NCI-H1436 (cell line): ENCODE measurements at regions not wholly inside any gene's neighbourhood (a gene's known extent, or its start where the extent isn't known, plus 50 kb on each side); places are given as distances from the start of the nearest gene placed in this dataset.
A peak's percentile ranks its signal among the peaks of the same experiment; 100 is the strongest.
"Not testable (repeated sequence)": the region's sequence is repeated elsewhere in the genome, so short reads cannot be mapped to it uniquely, and the experiment has no call there.

ENCODE experiments used
- DNase-seq: peaks from one replicate; lab custom pipeline; 2025; lab: John Stamatoyannopoulos, UW

DNA sequence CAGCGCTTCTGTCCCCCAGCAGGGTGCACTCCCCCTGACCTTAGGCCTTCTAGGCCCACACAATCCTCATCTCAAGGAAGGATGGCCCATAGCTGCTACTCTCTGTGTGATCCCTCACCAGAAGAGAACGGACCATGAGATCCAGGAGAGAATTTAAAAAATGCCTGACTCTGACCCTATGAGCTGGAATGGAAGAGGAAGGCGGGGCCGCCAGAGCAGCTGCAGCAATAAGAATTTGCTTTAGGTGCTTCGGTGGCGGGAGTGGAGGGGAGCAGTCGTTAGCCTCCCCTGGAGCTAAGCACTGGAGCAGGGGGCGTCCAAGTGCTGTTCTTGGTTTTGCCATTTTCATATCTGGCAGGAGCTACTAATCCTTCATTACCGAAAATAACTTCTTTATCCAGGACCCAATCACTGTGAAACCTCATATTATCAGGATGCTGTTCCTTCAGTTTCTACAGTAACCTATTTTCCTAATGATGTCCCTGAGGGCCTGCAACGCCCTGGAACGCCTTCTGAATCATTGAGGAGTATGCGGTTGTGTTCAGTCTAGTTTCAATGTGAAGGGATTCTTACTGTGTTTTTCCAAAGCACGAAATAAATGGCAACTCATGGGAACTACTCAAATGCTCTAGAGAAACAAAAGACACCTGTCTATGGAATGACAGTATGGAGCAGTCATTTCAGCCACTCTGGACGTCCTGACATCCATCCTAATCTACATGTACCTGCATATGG is 105.1 kb upstream of the SIX2 start:
- no peak for DNase-seq

DNA sequence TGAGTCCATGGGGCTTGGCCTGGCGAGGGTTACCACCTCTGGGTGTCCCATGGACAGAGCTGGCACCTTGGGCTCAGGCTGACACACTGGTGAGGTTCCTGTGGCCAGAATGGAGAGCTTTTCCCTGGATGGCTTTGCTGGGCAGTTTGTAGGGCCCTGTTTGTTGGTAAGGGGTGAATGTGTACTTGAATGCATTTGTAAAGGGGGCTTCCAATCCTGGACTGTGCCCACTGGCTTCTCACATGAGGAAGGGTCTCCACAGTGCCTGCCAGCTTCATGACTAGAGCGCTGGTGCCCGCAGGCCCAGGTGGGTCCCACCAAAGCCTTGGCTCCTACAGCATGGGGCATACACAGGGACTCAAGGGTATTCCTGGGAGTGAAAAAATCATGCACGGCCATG is 103.5 kb upstream of the SIX2 start:
- DNase-seq = no peak

DNA sequence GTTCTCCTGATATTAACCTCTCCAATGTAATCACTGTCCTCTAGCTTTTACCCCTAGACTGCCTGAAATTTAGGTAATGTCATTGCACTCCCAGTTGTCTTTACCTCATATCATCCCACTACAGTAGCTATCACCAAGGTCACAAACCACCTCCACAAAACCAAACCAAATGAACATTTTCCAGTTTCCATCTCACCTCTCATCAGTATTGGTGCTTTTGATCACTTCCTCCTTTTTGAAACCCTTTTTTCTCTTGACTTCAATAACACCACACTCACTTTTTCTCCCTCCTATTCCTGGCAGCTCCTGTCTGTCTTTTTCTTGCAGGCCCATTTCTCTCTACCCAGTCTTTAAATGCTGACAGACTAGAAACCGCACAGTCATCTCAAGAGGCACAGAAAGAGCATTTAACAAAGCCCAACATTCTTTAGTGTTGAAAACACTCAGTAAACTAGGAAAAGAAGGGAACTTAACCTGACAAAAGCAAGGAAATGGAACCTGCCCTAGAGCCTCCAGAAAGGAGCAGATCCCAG is 95.9 kb upstream of the SIX2 start:
- no peak for DNase-seq

DNA sequence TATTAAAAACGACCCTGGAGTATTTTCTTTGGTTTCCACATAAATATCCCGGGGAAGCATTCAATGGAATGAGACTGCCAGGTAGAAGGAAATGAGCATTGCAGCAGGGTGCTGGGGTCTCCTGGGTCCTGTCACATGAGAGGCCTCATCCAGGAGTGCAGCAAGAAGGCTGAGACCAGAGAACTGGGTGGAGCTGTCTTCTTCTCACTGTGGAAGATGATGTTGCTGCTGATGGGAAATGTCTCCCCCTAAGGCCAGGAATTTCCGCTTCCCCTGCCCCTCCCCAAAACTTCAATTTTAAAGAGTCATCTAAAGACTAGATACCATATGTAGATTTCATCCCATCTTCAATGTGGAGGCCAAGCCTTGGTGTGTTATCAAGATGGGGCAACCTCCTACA is 95.2 kb upstream of the SIX2 start:
- no peak for DNase-seq

DNA sequence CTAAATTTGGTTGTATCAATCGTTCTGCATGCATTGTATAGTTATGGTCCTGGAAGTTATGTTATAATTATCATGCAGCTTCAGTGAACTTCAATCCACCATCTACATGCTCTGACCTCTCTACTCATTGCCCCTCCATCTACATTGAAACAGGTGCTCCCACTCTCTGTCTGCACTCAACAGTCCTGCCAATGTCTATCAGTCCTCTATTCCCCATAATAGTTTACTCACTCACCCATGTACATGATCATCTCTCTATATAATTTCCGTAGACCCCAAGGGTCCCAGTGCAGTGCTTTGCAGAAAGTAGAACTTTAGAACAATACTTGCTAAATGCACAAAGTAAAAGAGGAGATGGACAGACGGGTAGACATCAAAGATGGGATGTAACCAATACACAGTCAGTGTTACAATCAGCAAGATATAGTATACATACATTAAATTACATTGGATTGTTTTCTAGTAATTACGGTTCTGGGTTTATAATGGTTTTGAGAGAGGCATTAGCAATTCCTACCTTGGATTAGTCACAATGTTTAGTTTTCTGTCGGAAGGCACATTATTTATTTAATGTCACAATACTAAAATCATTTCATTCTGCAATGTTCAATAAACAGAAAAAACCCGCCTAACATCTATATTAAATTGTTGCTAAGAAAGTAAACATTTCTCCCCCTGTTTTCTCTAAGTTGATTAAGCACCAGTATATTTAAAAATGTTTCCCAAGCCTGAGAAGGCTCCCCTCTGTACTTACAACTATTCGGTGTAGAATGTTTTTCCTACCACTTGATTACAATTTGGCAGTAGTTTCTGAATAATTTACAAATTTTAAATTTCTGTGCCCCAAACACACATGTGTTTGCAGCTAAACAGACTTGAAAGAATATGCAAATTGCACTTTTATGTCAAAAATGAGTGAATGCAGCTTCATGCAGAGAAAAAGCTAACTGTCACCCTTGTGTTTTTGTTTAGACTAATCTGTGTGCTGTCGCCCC is 94.4 kb upstream of the SIX2 start:
- DNase-seq = no peak

DNA sequence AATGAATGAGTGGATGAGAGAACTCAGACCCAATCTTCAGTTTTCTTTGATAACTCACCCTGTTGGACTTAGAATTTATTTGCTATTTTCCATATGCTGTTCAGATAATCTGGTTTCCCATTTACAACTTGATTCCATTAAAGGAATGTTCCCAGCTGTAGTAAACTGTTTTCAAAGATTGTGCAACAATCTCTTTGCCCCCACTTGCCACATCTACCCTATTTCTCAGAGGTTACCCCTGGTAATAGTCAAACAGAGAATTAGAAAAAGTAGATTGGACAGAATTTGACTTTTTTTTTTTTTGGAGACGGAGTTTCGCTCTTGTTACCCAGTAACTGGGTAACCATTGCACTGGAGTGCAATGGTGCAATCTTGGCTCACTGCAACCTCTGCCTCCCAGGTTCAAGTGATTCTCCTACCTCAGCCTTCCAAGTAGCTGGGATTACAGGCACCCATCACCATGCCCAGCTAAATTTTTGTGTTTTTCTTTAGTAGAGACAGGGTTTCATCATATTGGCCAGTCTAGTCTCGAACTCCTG is 93.4 kb upstream of the SIX2 start:
- DNase-seq = no peak

DNA sequence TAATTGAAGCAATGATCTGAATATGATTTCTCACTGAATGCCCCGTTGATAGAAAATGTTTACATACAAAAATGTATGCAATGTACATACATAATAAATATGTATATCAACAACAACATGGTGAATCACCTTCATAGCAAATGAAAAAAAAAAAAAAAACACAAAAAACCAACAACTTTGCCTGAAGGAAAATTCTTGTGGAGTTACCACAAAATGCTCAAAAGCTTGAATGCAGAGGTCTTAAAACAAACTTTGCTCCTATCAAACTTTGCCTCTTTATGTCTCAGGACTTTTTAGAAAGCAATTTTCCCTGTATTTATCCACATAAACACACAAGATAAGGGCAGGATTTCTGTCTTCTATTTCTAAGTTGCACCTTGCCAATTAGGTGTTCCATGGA is 92.9 kb upstream of the SIX2 start:
- no peak for DNase-seq

DNA sequence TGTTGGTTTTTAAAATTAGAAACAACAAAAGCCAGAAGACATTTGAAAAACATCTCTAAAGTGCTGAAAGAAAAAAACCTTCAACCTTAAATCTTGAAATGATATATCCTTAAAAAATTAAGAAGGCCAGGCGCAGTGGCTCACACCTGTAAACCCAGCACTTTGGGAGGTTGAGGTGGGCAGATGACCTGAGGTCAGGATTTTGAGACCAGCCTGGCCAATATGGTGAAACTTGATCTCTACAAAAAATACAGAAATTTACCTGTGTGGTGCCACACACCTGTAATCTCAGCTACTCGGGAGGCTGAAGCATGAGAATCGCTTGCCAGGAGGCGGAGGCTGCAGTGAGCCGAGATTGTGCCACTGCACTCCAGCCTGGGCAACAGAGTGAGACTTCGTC is 87.7 kb upstream of the SIX2 start:
- no peak for DNase-seq

DNA sequence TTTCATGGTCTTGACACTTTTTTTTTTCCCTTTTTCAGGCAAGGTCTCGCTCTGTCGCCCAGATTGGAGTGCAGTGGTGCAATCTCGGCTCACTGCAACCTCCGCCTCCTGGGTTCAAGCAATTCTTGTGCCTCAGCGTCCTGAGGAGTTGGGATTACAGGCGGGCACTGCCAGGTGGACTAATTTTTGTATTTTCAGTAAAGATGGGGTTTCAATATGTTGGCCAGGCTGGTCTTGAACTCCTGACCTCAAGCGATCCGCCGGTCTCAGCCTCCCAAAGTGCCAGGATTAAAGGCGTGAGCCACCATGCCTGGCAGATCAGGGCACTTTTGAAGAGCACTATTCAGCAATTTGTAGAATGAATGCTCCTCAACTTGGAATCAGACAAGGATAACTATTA is 86.8 kb upstream of the SIX2 start:
- not testable (repeated sequence) for DNase-seq

DNA sequence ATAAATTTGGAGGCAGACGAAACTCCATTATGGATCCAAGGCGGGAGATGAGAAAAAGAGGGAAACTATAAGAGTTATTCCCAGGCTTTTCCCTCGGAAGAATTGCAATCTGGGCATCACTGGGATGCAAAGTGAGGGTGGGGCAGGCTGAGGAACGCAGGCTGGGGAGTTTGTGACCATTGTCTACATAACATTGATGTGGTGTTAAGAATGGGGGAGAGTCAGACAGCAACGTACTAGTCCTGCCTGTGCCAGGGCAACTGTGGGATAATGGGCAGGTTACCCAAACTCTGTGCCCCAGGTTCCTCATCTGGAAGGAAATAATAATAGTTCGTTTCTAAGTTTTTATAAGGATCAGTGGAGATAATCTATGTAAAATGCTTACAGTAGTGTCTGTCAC is 84.4 kb upstream of the SIX2 start:
- no peak for DNase-seq

DNA sequence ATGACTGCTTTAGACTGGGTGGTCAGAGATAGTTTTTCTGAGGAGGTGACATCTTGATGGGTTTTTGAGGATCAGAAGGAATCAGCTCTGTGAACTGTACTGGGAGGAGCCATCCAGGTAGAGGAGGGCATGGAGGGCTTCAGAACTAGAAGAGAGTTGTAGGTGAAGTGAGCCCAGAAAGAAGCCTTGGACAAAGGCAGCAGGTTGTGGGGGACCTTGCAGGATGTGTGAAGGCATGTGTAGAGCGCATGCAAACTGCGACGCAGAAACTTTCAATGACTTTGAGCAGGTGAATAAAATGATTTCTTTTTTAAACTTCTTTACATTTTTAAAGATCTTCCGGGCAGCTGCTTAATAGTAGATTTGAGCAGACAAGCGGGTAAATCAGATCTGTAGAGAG is 83.9 kb upstream of the SIX2 start:
- no peak for DNase-seq

DNA sequence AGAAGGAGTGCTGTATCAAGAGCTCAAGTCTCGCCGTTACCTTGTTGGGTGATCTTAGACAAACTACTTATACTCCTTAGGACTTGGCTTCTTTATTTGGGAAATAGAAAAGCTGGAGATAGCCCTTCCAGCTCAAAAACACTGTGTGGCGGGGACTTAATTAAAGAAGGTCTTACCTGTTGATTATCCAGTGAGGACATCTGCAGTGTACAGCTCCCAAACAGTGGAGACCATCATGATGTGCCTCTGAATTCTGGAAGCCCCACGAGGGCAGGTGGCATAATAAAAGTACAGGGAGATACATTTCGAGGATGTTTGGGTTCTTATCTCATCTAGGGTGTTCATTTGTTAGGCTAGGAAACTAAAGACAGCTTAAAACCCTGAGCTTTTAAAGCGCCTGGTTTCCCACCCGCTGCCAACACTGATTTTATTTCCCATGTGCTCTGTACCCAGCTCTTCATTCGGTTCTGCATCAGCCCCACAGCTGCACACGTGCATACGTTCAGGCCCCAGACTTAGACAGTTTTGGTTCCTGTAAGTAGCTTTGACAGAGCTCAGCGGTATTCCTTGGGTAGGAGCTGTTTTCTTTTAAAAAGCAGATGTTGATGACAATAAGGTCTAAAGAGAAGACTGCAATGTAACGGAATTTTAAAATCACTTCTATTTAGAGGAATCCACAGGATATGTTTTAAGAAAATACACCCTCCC is 80.5 kb upstream of the SIX2 start:
- no peak for DNase-seq

DNA sequence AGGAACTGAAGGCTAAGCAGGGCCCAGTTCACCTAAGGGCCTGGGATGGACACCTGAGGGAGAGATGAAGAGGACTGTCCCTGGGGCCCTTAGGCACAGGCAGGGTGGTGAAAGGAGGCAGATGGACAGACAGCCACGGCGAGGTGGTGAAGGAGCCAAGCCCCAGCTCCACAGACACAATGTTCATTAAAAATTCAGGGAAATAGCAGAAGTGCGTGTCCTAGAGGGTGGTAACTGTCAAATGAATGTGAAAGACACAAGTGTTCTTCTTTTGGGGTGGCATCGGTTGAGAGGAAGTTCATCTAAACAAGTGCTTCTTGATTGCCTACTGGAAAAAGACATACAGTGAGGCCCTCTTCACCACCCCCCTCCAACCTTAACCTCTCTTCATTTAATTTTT is 76.2 kb upstream of the SIX2 start:
- no peak for DNase-seq

DNA sequence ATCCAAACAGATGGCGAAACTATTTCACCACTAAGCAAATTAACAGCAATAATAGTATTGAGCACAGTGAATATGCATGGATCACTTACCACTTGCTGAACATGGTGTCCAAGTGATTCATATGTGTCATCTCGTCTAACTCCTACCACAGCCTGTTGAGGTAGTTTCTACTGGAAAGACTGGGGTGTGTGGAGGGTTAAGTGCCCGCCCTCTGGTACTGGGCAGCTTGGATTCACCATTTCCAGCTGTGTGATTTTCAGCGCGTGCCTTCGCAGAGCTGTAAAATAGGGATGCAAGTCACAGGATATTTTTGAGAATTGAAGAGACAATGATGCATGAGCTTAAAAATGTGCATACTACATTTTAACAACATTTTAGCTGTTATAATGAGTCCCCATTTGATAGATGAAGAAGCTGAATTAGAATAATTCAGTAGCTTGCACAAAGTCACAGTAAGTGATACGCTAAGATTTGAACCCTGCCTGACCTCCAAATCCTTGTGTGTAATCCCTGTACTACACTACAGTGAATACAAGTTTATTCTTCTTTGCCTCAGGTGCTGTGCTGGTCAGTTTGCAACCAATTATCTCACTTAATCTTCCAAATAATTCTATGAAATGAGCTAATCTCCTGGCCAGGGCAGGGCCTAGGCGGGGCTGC is 75.2 kb upstream of the SIX2 start:
- DNase-seq = no peak

DNA sequence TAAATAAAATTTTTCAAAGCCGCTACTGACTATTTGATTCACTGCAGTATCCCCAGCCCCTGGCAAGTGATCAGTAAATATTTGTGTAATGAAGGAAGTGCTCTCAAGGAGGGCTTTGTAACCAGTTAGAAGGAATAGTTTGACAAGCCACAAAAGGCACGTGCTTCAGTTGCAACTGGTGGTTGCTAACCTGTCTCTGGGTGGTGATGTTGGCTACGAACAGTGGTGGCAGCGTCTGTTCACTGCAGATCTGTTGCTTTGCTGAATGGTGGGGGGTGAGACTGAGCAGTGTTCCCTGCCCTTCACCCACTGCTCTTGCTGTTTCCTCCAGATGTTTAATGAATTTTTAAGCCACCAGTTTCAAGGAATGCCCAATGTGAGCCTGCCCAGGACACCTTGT is 73.9 kb upstream of the SIX2 start:
- DNase-seq = no peak

DNA sequence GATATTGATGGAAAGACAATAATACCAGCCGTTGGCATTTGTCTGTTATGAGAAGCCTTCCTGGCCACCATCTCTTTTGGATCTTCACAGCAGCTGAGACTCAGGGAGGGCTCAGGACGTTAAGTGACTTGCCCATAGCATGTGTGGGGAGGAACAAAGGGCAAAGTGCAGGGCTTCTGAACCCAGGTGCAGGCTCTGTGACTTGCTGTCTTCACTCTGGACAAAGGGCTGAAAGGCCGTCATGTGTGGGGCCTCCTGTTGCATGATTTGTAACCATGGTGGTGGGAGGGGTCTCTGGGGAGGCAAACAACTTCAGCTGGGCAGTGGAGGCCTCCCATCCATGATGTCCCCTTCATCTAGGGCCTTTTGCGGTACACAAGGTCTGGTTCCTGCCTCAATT is 65.5 kb upstream of the SIX2 start:
- no peak for DNase-seq

DNA sequence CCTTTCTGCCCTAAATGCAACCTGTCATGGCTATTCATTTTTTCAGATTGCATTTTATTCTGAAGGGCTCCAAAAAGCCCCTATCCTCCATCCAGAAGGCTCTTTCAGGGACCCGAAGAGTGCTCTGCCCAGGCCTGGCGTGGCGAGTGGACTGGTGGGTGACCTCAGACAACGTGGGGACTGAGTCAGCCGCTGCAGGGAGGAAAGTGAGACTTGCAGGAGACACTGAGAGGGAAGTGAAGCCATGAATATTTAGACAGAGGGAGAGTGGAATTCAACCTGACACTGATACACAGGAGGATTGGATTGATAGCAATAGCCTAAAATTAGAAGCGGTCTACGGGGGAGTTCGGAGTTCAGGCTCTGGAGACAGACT is 63.6 kb upstream of the SIX2 start:
- DNase-seq = no peak

DNA sequence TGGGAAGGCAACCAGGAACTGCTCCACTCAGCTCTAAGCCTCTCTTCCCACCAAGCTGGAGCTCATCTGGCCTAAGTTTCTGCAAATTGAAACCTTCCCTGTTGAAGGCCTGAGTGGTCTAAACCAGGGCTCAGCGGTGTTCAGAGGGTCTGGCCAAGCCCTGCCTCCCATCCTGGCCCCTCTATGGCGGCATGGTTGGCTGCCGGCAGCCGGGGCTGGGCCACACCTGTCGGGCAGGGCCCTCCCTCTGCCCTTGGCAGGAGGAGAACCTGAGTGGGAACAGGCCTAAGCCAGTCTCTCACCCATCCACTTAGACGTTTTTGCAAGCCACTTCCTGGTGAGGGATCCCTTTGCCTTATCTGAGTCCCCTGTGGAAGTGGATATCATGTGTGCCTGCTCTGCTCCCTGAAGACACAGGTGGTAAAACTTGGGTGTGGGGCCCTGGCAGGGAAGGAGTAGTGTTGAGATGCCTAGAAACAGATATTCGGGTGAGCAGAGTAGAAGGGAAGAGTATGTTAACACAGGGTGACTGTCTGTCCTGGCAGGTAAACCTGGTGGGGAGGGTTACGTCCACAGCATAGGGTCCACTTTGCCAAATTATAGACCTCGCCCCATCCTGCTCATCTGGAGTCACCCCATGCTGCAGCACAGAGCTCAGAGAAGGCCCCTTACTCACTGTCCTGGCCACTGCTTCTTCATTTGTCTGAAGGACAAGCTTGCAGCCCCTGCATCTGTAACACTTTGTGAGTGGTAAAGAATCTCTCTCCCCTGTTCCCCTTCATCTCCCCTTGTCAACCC is 63.0 kb upstream of the SIX2 start:
- DNase-seq = no peak

DNA sequence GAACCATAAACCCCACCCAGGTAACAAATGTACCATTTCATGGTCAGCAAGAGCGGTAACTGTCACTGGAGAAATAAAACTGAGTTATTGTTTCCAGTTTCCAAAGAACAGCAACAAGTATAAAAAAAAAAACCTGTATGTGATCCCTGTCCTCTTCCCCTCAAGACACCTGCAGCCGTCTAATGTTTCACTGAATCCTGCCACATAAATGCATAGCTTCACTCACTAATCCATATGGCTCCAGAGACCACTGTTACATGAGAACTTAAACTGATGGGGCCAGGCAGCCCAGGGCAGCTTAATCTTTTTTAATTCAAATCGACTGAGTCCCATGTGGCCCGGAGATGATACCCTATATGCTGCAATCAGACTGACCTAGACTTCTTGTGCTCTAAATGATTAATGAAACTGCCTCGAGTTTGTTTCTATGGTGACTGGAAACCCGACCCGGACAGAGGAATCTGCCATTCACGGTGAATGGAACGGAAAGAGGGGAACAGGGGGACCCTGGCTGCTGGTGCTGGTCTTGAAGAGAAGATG is 60.9 kb upstream of the SIX2 start:
- peak; percentile 17 for DNase-seq

DNA sequence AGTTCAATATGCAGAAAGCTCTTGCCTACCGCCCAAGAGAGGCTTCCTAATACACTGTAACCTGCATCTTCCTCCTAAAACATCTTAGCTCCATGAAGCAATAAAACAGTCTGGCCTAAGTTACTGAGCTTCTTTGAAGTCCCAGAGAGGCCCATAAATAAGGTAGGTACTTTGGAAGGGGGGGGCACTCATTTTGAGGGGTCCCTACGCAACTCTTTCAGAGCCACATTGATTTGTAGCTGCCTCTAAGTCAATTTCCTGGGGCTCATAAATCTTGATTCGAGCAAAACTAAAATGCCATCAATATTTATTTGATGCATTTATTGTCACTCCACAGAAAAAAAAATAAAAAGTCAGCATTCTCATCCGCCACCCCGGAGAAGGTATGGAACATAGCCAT is 60.4 kb upstream of the SIX2 start:
- DNase-seq = no peak
